Activated CD8-positive, alpha-beta T cell treated with anti-CD3 and anti-CD28 coated beads, Interleukin-2, amount 10 ng/mL, durations not matched to agents 7 days and 5 days (primary cell): ENCODE measurements at regions not wholly inside any gene's neighbourhood (a gene's known extent, or its start where the extent isn't known, plus 50 kb on each side); places are given as distances from the start of the nearest gene placed in this dataset.

Experiments
- ATAC-seq: fragments of 150-1000 bp; cut with Tn5 transposase; one replicate; pipeline ENCODE4 v1.10.0; 2021; ENCODE audit warnings: moderate library complexity
- CTCF ChIA-PET: fragments of 350-600 bp; sonication (Branson Sonifier 250); formaldehyde crosslinking; loops from one replicate; lab custom pipeline; 2021; ENCODE audit warnings: antibody characterized with exemption; lab: Charles Lee
- POLR2A ChIA-PET: fragments of 350-600 bp; sonication (Branson Sonifier 250); formaldehyde crosslinking; loops from one replicate; lab custom pipeline; 2021; ENCODE audit warnings: antibody characterized with exemption; lab: Charles Lee
- DNase-seq: peaks from one replicate; pipeline ENCODE4 v3.0.0-alpha.2; 2020
- H3K27ac Mint-ChIP-seq: one replicate; pipeline ENCODE4 v1.8.0; 2021; ENCODE audit warnings: mild to moderate bottlenecking, mixed read lengths
- H3K27me3 Mint-ChIP-seq: one replicate; pipeline ENCODE4 v1.8.0; 2021; ENCODE audit warnings: low read depth, mixed read lengths
- H3K36me3 Mint-ChIP-seq: one replicate; pipeline ENCODE4 v1.8.0; 2021; ENCODE audit warnings: low read depth, mixed read lengths
- H3K4me1 Mint-ChIP-seq: one replicate; pipeline ENCODE4 v1.8.0; 2021; ENCODE audit warnings: low read depth, mixed read lengths
- H3K4me3 Mint-ChIP-seq: one replicate; pipeline ENCODE4 v1.8.0; 2021; ENCODE audit warnings: mild to moderate bottlenecking, mixed read lengths
- H3K9me3 Mint-ChIP-seq: one replicate; pipeline ENCODE4 v1.8.0; 2022; ENCODE audit warnings: mixed read lengths; ENCODE audit not compliant: insufficient read depth

DNA sequence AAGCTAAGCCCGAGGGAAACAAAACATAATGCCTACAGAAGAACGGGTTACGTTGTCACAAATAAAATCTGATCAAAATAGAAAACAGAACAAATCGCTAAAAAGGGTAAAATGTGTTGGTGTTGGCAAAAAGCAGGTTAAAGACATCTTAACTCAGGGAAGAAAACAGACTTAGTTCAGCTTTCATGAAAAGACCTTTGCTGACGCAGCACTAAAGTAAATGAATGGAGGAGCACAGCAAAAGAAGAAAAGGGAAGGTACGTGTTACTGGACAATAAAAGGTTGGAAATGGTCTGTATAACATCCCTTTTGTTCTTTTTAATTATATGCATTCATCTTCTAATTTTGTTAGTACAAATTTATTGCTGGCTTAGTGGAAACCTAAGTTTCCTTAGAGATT, 117.4 kb upstream of the DSEL start:
- Mint-ChIP-seq H3K4me3 (no peak overlapping the region), H3K9me3 (no peaks in the 10 kb centered on the region), H3K36me3 (no peaks in the 10 kb centered on the region), H3K4me1 (no peaks in the 10 kb centered on the region), H3K27me3 (no peaks in the 10 kb centered on the region), H3K27ac (no peak overlapping the region)
- no peak for ATAC-seq
- DNase-seq: no peak
- ChIA-PET POLR2A (interaction anchor here (0.7 kb wide), 1 partner anchor 531 kb away, joined by 3 read pairs; no protein-coding TSS in a partner anchor), CTCF (no interaction called here)

- ChIA-PET POLR2A (no interaction called here), CTCF (no interaction called here)
- H3K27ac Mint-ChIP-seq: no peak overlapping the region
- H3K4me1 Mint-ChIP-seq: no peaks in the 10 kb centered on the region
- no peaks in the 10 kb centered on the region for H3K36me3 Mint-ChIP-seq
- H3K4me3 Mint-ChIP-seq: no peak overlapping the region
- no peaks in the 10 kb centered on the region for H3K9me3 Mint-ChIP-seq
- H3K27me3 Mint-ChIP-seq: no peaks in the 10 kb centered on the region
- ATAC-seq (no peak), DNase-seq (no peak)
Observed at GRCh38 chr18:67621906-67622305, 105.4 kb upstream of the DSEL start.

DNA sequence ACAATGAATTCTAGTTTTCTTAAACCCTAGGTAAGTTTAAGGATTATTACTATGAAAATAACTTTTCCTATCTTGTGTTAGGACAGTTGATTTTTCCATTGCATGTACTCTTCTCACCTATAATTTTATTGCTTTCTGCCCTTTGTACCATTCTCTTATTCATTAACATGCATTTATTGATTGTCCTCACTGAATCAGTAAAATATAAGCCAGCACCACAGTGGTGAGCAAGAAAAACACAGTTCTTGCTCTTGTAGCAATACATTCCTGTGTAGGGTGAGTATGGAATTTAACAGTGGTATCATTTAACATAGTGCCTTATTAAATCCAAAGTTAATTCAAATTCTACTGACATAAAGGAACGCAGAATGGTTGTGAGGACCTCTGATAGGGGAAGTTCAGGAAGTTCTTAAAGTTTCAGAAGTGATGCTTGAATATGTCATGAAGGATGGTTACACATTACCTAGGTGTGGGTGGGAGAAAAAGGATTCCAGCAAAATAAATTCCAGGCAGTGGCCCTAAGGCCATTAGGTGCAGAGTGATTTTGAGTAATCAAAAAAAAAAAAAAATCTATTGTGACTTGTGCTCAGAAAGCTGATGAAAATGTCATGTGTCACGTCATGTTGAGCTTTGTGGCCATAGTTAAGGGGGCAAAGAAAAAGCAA, 104.7 kb upstream of the DSEL start:
- Mint-ChIP-seq H3K36me3 (no peaks in the 10 kb centered on the region), H3K4me3 (no peak overlapping the region), H3K9me3 (no peaks in the 10 kb centered on the region), H3K4me1 (no peaks in the 10 kb centered on the region), H3K27ac (no peak overlapping the region), H3K27me3 (no peaks in the 10 kb centered on the region)
- ATAC-seq (no peak), DNase-seq (no peak)
- ChIA-PET POLR2A (no interaction called here), CTCF (no interaction called here)

GRCh38 chr18:67618061-67618460, 101.5 kb upstream of the DSEL start:
- ATAC-seq (no peak), DNase-seq (no peak)
- Mint-ChIP-seq H3K4me1 (no peaks in the 10 kb centered on the region), H3K4me3 (no peak overlapping the region), H3K9me3 (no peaks in the 10 kb centered on the region), H3K27ac (no peak overlapping the region), H3K27me3 (no peaks in the 10 kb centered on the region), H3K36me3 (no peaks in the 10 kb centered on the region)
- ChIA-PET CTCF (no interaction called here), POLR2A (no interaction called here)

DNA sequence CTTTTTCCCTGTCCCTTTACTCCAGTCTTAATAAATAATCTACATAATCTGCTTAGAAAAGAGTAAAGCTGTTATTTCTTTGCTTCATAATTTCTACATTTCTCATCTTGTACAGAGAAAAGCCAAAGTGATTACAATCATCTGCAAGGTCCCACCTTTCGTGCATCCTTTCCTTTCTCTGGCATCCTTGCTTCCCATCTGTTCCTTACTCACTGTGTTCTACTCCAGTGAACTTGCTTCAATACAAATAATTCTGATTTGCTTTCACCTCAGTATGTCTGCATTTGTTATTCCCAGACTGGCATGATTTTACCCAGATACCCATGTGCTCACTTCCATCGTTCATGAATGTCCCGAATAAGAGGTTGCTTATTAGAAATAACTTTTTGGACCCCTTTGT, 99.4 kb upstream of the DSEL start:
- Mint-ChIP-seq H3K4me3 (no peak overlapping the region), H3K9me3 (no peaks in the 10 kb centered on the region), H3K27ac (no peak overlapping the region), H3K27me3 (no peaks in the 10 kb centered on the region), H3K36me3 (no peaks in the 10 kb centered on the region), H3K4me1 (no peaks in the 10 kb centered on the region)
- ChIA-PET POLR2A (no interaction called here), CTCF (no interaction called here)
- DNase-seq (no peak), ATAC-seq (no peak)

- no peak overlapping the region for H3K27ac Mint-ChIP-seq
- no peaks in the 10 kb centered on the region for H3K9me3 Mint-ChIP-seq
- POLR2A ChIA-PET: no interaction called here
- no peaks in the 10 kb centered on the region for H3K36me3 Mint-ChIP-seq
- no peaks in the 10 kb centered on the region for H3K4me1 Mint-ChIP-seq
- DNase-seq: no peak
- H3K27me3 Mint-ChIP-seq: no peaks in the 10 kb centered on the region
- no peak for ATAC-seq
- CTCF ChIA-PET: no interaction called here
- H3K4me3 Mint-ChIP-seq: no peak overlapping the region
Observed at GRCh38 chr18:67613731-67614130, 97.2 kb upstream of the DSEL start.

DNA sequence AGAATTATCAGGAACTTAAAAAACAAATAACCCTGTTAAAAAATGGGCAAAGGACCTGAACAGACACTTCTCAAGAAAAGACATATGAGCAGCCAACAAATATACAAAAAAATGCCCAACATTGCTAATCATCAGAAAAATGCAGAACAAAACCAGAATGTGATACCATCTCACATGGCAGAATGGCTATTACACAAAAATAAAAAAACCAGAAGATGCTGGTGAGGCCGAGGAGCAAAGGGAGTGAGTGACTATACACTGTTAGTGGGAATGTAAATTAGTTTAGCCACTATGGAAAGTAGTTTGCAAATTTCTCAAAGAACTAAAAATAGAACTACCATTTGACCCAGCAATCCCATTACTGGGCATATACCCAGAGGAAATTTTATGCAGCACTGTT, 95.8 kb upstream of the DSEL start:
- DNase-seq: no peak
- no peaks in the 10 kb centered on the region for H3K27me3 Mint-ChIP-seq
- H3K4me3 Mint-ChIP-seq: no peak overlapping the region
- ChIA-PET CTCF (no interaction called here), POLR2A (no interaction called here)
- no peak for ATAC-seq
- H3K27ac Mint-ChIP-seq: no peak overlapping the region
- H3K9me3 Mint-ChIP-seq: no peaks in the 10 kb centered on the region
- H3K4me1 Mint-ChIP-seq: no peaks in the 10 kb centered on the region
- no peaks in the 10 kb centered on the region for H3K36me3 Mint-ChIP-seq

DNA sequence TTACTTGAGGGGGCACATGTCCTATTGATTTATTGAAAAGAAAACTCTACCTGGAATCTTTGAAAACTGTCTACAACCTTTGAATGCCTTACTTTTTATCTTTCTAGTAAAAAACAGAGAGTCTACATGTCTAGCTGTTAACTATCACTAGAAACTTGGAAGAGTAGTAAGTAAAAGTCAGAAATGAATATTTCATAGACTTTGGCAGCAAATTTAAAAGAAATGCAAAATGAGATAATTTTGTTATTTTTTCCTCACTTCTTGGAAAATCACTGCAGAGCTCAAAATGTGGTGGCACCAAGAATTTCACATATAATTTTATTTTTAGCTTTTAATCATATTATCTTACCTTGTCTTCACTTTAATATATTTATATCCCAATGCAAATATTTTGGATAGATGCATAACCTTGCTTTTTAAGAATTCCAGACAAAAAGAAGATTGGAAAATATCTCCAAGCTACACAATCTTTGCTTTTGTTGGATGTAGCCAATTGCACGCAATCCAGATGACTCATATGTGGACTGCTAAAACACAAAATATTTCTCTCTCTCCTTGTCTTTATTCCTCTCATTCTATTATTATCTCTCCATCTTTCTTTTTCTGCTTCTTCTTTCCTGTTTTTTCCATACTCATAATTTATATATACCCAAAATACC, 92.2 kb upstream of the DSEL start:
- CTCF ChIA-PET: no interaction called here
- no peak overlapping the region for H3K27ac Mint-ChIP-seq

GRCh38 chr18:67608191-67608590, 91.7 kb upstream of the DSEL start:
- ChIA-PET POLR2A (no interaction called here), CTCF (no interaction called here)
- Mint-ChIP-seq H3K9me3 (no peaks in the 10 kb centered on the region), H3K4me1 (no peaks in the 10 kb centered on the region), H3K4me3 (no peak overlapping the region), H3K27me3 (no peaks in the 10 kb centered on the region), H3K27ac (no peak overlapping the region), H3K36me3 (no peaks in the 10 kb centered on the region)
- ATAC-seq (no peak), DNase-seq (no peak)

More for the DNA sequence above, 92.2 kb upstream of the DSEL start:
- Mint-ChIP-seq H3K4me1 (no peaks in the 10 kb centered on the region), H3K4me3 (no peak overlapping the region), H3K36me3 (no peaks in the 10 kb centered on the region), H3K9me3 (no peaks in the 10 kb centered on the region), H3K27me3 (no peaks in the 10 kb centered on the region)
- POLR2A ChIA-PET: no interaction called here
- ATAC-seq (no peak), DNase-seq (no peak)

- CTCF ChIA-PET: no interaction called here
- POLR2A ChIA-PET: no interaction called here
Observed at GRCh38 chr18:67600181-67601180, 84.0 kb upstream of the DSEL start.

DNA sequence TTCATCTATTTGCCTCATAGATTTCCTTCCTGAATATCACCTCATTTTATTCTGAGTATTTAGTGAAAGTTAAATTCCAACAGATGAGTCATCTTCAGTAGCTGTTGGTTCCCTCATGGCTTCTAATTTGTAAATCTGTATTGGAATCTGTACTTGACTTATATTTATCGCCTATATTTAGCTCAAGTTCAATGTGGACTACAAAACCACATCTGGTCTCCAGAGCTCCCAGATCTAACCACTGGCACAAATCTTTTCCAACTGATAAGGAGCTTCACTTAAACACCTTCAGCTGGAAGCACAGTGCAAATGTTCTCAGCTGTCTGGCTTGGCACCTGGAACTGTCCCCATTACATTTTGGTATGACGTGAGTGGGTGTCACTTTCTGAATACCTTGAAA, 82.8 kb upstream of the DSEL start:
- DNase-seq (no peak), ATAC-seq (no peak)
- Mint-ChIP-seq H3K27ac (no peak overlapping the region), H3K27me3 (no peaks in the 10 kb centered on the region), H3K9me3 (peaks cover 3% of the 10 kb centered on the region), H3K36me3 (no peaks in the 10 kb centered on the region), H3K4me1 (no peaks in the 10 kb centered on the region), H3K4me3 (no peak overlapping the region)
- POLR2A ChIA-PET: no interaction called here
- CTCF ChIA-PET: no interaction called here

More at GRCh38 chr18:67600181-67601180, 84.0 kb upstream of the DSEL start:
- no peaks in the 10 kb centered on the region for H3K4me1 Mint-ChIP-seq
- no peaks in the 10 kb centered on the region for H3K36me3 Mint-ChIP-seq
- no peak overlapping the region for H3K4me3 Mint-ChIP-seq
- DNase-seq (no peak), ATAC-seq (no peak)
- H3K27ac Mint-ChIP-seq: no peak overlapping the region
- peaks cover under 1% of the 10 kb centered on the region for H3K9me3 Mint-ChIP-seq
- no peaks in the 10 kb centered on the region for H3K27me3 Mint-ChIP-seq

DNA sequence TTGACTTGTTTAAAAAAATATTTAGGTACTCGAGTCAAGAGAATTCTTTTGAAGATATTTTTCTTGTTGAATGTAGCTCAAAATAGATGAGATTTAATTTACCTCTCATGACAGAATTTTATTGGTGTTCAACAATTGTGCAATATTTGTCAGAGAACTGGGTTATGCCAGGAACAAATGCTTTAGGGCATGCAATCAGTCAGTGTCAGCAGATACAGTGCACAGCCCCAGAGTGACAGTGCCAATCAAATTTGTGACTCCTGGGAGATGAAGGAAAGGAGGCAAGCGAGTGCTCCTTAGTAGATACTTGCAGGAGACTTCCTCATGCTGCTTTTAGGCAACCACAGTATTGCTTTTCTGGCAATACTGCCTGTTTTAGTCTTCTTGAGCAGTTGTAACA, 81.2 kb upstream of the DSEL start:
- H3K27me3 Mint-ChIP-seq: no peaks in the 10 kb centered on the region
- DNase-seq: no peak
- ATAC-seq: no peak
- no peaks in the 10 kb centered on the region for H3K4me1 Mint-ChIP-seq
- ChIA-PET POLR2A (no interaction called here), CTCF (no interaction called here)
- no peaks in the 10 kb centered on the region for H3K36me3 Mint-ChIP-seq
- H3K9me3 Mint-ChIP-seq: peaks cover 3% of the 10 kb centered on the region
- H3K27ac Mint-ChIP-seq: no peak overlapping the region
- no peak overlapping the region for H3K4me3 Mint-ChIP-seq
